GM20000 (cell line): ENCODE measurements at regions not wholly inside any gene's neighbourhood (a gene's known extent, or its start where the extent isn't known, plus 50 kb on each side); places are given as distances from the start of the nearest gene placed in this dataset.

Experiments used
- DNase-seq: peaks from one replicate; pipeline ENCODE4 v3.0.0; 2012; ENCODE audit warnings: low spot score
- CTCF ChIP-seq: IDR thresholded peaks from 2 replicates; pipeline ENCODE4 v1.5.1; 2012; ENCODE audit warnings: mild to moderate bottlenecking, control low read depth; ENCODE audit errors: extremely low read depth, missing control alignments

- no peak for TF ChIP-seq CTCF
- no peak for DNase-seq
These were observed 74.0 kb upstream of the RXRA start for GRCh38 chr9:134252084-134252830.

- TF ChIP-seq CTCF, result no peak
- no peak for DNase-seq
These were observed 72.5 kb upstream of the RXRA start for GRCh38 chr9:134253606-134254205.

- TF ChIP-seq CTCF, result no peak
- DNase-seq, result no peak
These were observed 67.9 kb upstream of the RXRA start for GRCh38 chr9:134258332-134258731.

- no peak for DNase-seq
- no peak for TF ChIP-seq CTCF
These were observed 67.3 kb upstream of the RXRA start for GRCh38 chr9:134258828-134259546.

- no peak for TF ChIP-seq CTCF
- no peak for DNase-seq
These were observed 66.5 kb upstream of the RXRA start for GRCh38 chr9:134259708-134260107.

- TF ChIP-seq CTCF, result no peak
- no peak for DNase-seq
These were observed 65.5 kb upstream of the RXRA start for GRCh38 chr9:134260801-134261200.

- no peak for DNase-seq
- TF ChIP-seq CTCF, result no peak
These were observed 64.2 kb upstream of the RXRA start for GRCh38 chr9:134262035-134262434.
